Stomach smooth muscle (tissue), 2 donors: ENCODE measurements at regions not wholly inside any gene's neighbourhood (a gene's known extent, or its start where the extent isn't known, plus 50 kb on each side); places are given as distances from the start of the nearest gene placed in this dataset.
"Not testable (repeated sequence)": the region's sequence is repeated elsewhere in the genome, so short reads cannot be mapped to it uniquely, and the experiment has no call there.

ENCODE experiments used
- H3K27ac ChIP-seq: one replicate; pipeline ENCODE4 v1.7.0; 2013; ENCODE audit warnings: mild to moderate bottlenecking, low read length, inconsistent platforms
- H3K27me3 ChIP-seq, 2 donors: one replicate each; pipeline ENCODE4 v1.7.0; 2013; ENCODE audit warnings: low read length in 2 of 2; ENCODE audit not compliant: insufficient read depth in 2 of 2, control insufficient read depth in 1 of 2
- H3K36me3 ChIP-seq, 2 donors: one replicate each; pipeline ENCODE4 v1.7.0; 2013; ENCODE audit warnings: low read length in 2 of 2; ENCODE audit not compliant: control insufficient read depth in 2 of 2, insufficient read depth in 2 of 2
- H3K4me1 ChIP-seq: one replicate; pipeline ENCODE4 v1.7.0; 2013; ENCODE audit warnings: low read length; ENCODE audit not compliant: control insufficient read depth, insufficient read depth
- H3K4me3 ChIP-seq, 2 donors: one replicate each; pipeline ENCODE4 v1.7.0; 2013; ENCODE audit warnings: low read length in 2 of 2
- H3K9ac ChIP-seq, 2 donors: one replicate each; pipeline ENCODE4 v1.7.0; 2013; ENCODE audit warnings: low read length in 2 of 2, mild to moderate bottlenecking in 1 of 2
- H3K9me3 ChIP-seq, 2 donors: one replicate each; pipeline ENCODE4 v1.7.0; 2013; ENCODE audit warnings: low read length in 2 of 2; ENCODE audit not compliant: control insufficient read depth in 2 of 2
- donor health status: healthy.
- donor health status: Pancreatic carcinoma.

- H3K27ac ChIP-seq: no peak overlapping the region
- H3K9ac ChIP-seq: no peak overlapping the region
- no peaks in the 10 kb centered on the region for H3K4me1 ChIP-seq
- H3K4me3 ChIP-seq: no peak overlapping the region
- no peaks in the 10 kb centered on the region for H3K9me3 ChIP-seq
- no peaks in the 10 kb centered on the region for H3K27me3 ChIP-seq
- no peaks in the 10 kb centered on the region for H3K36me3 ChIP-seq
These were observed 145.8 kb upstream of the TMPRSS15 start for GRCh38 chr21:18549214-18549905.

GRCh38 chr21:18550361-18550760, 146.8 kb upstream of the TMPRSS15 start:
- H3K9me3 ChIP-seq: no peaks in the 10 kb centered on the region
- no peak overlapping the region for H3K27ac ChIP-seq
- no peak overlapping the region for H3K4me3 ChIP-seq
- no peaks in the 10 kb centered on the region for H3K36me3 ChIP-seq
- H3K9ac ChIP-seq: no peak overlapping the region
- no peaks in the 10 kb centered on the region for H3K27me3 ChIP-seq
- no peaks in the 10 kb centered on the region for H3K4me1 ChIP-seq

- H3K27me3 ChIP-seq: no peaks in the 10 kb centered on the region
- no peaks in the 10 kb centered on the region for H3K36me3 ChIP-seq
- no peak overlapping the region for H3K9ac ChIP-seq
- H3K9me3 ChIP-seq: no peaks in the 10 kb centered on the region
- H3K4me1 ChIP-seq: no peaks in the 10 kb centered on the region
- no peak overlapping the region for H3K4me3 ChIP-seq
- no peak overlapping the region for H3K27ac ChIP-seq
These were observed 150.2 kb upstream of the TMPRSS15 start for GRCh38 chr21:18553786-18554185.

- H3K4me3 ChIP-seq, H3K27me3 ChIP-seq, H3K9ac ChIP-seq: not testable (repeated sequence)
These were observed 164.2 kb upstream of the TMPRSS15 start for GRCh38 chr21:18567770-18568169.

GRCh38 chr21:18588001-18588662, 184.5 kb upstream of the TMPRSS15 start:
- H3K27ac ChIP-seq: no peak overlapping the region
- no peaks in the 10 kb centered on the region for H3K36me3 ChIP-seq
- no peak overlapping the region for H3K4me3 ChIP-seq
- no peaks in the 10 kb centered on the region for H3K9me3 ChIP-seq
- H3K4me1 ChIP-seq: no peaks in the 10 kb centered on the region
- H3K27me3 ChIP-seq: no peaks in the 10 kb centered on the region
- no peak overlapping the region for H3K9ac ChIP-seq

More at GRCh38 chr21:18567770-18568169, 164.2 kb upstream of the TMPRSS15 start:
- H3K4me1 ChIP-seq, H3K36me3 ChIP-seq, H3K27ac ChIP-seq, H3K9me3 ChIP-seq: not testable (repeated sequence)

GRCh38 chr21:18601146-18601545, 197.6 kb upstream of the TMPRSS15 start:
- no peak overlapping the region for H3K9ac ChIP-seq
- H3K4me3 ChIP-seq: no peak overlapping the region
- no peaks in the 10 kb centered on the region for H3K4me1 ChIP-seq
- H3K9me3 ChIP-seq: no peaks in the 10 kb centered on the region
- no peaks in the 10 kb centered on the region for H3K36me3 ChIP-seq
- no peaks in the 10 kb centered on the region for H3K27me3 ChIP-seq
- no peak overlapping the region for H3K27ac ChIP-seq

- H3K9ac ChIP-seq: no peak overlapping the region
- no peak overlapping the region for H3K27ac ChIP-seq
- H3K4me3 ChIP-seq: no peak overlapping the region
- no peaks in the 10 kb centered on the region for H3K27me3 ChIP-seq
- no peaks in the 10 kb centered on the region for H3K36me3 ChIP-seq
- no peaks in the 10 kb centered on the region for H3K9me3 ChIP-seq
- no peaks in the 10 kb centered on the region for H3K4me1 ChIP-seq
These were observed 199.1 kb upstream of the TMPRSS15 start for GRCh38 chr21:18602711-18603110.

- H3K36me3 ChIP-seq: no peaks in the 10 kb centered on the region
- H3K27me3 ChIP-seq: no peaks in the 10 kb centered on the region
- no peak overlapping the region for H3K9ac ChIP-seq
- H3K27ac ChIP-seq: no peak overlapping the region
- no peaks in the 10 kb centered on the region for H3K9me3 ChIP-seq
- H3K4me1 ChIP-seq: no peaks in the 10 kb centered on the region
- H3K4me3 ChIP-seq: no peak overlapping the region
These were observed 199.7 kb upstream of the TMPRSS15 start for GRCh38 chr21:18603261-18603660.

- Histone ChIP-seq H3K9me3 (no peaks in the 10 kb centered on the region), H3K27me3 (no peaks in the 10 kb centered on the region), H3K27ac (no peak overlapping the region), H3K4me3 (no peak overlapping the region), H3K4me1 (no peaks in the 10 kb centered on the region), H3K36me3 (no peaks in the 10 kb centered on the region), H3K9ac (no peak overlapping the region)
These were observed 200.4 kb upstream of the TMPRSS15 start for GRCh38 chr21:18603980-18604379.

GRCh38 chr21:18608226-18608625, 204.6 kb upstream of the TMPRSS15 start:
- no peak overlapping the region for H3K27ac ChIP-seq
- H3K4me1 ChIP-seq: no peaks in the 10 kb centered on the region
- no peaks in the 10 kb centered on the region for H3K9me3 ChIP-seq
- H3K27me3 ChIP-seq: no peaks in the 10 kb centered on the region
- no peaks in the 10 kb centered on the region for H3K36me3 ChIP-seq
- no peak overlapping the region for H3K4me3 ChIP-seq
- no peak overlapping the region for H3K9ac ChIP-seq

- no peaks in the 10 kb centered on the region for H3K36me3 ChIP-seq
- H3K9me3 ChIP-seq: no peaks in the 10 kb centered on the region
- no peak overlapping the region for H3K9ac ChIP-seq
- H3K27ac ChIP-seq: no peak overlapping the region
- H3K4me3 ChIP-seq: no peak overlapping the region
- H3K27me3 ChIP-seq: no peaks in the 10 kb centered on the region
- H3K4me1 ChIP-seq: no peaks in the 10 kb centered on the region
These were observed 210.7 kb upstream of the TMPRSS15 start for GRCh38 chr21:18614303-18614702.
